CD4-positive, alpha-beta memory T cell (primary cell): ENCODE measurements at regions not wholly inside any gene's neighbourhood (a gene's known extent, or its start where the extent isn't known, plus 50 kb on each side); places are given as distances from the start of the nearest gene placed in this dataset.

Experiments used
- CTCF ChIA-PET: fragments of 350-600 bp; sonication (Branson Sonifier 250); formaldehyde crosslinking; loops from one replicate; lab custom pipeline; 2021; ENCODE audit warnings: inconsistent platforms; ENCODE audit not compliant: partially characterized antibody; lab: Charles Lee
- POLR2A ChIA-PET: fragments of 350-600 bp; sonication (Branson Sonifier 250); formaldehyde crosslinking; loops from one replicate; lab custom pipeline; 2021; ENCODE audit not compliant: partially characterized antibody; lab: Charles Lee
- DNase-seq, 5 donors: peaks; one replicate each; pipeline versions ENCODE4 v3.0.0 to v3.0.0-alpha.2; 2020 to 2022; ENCODE audit warnings: mixed read lengths in 1 of 5
- H3K27ac ChIP-seq: one replicate; pipeline ENCODE4 v1.7.0; 2013; ENCODE audit warnings: low read depth, low read length
- H3K27me3 ChIP-seq: 2 replicates; pipeline ENCODE4 v1.7.0; 2013; ENCODE audit warnings: mild to moderate bottlenecking, low read length, moderate library complexity; ENCODE audit not compliant: insufficient read depth
- H3K36me3 ChIP-seq: 2 replicates; pipeline ENCODE4 v1.7.0; 2013; ENCODE audit warnings: mild to moderate bottlenecking, low read length, moderate library complexity; ENCODE audit not compliant: insufficient read depth
- H3K4me1 ChIP-seq: 2 replicates; pipeline ENCODE4 v1.7.0; 2013; ENCODE audit warnings: mild to moderate bottlenecking, low read length, moderate library complexity; ENCODE audit not compliant: insufficient read depth
- H3K4me3 ChIP-seq, 2 donors: one replicate each; pipeline ENCODE4 v1.7.0; 2013; ENCODE audit warnings: low read length in 2 of 2, mild to moderate bottlenecking in 1 of 2
- H3K9me3 ChIP-seq, 2 donors: one replicate each; pipeline ENCODE4 v1.7.0; 2013; ENCODE audit warnings: low read length in 2 of 2, control low read depth in 1 of 2; ENCODE audit not compliant: control insufficient read depth in 1 of 2
- H3K27ac Mint-ChIP-seq, 7 donors: one replicate each; pipeline ENCODE4 v1.8.0; 2020 to 2021; ENCODE audit warnings: mixed read lengths in 7 of 7, mild to moderate bottlenecking in 6 of 7, inconsistent platforms in 3 of 7, moderate library complexity in 3 of 7
- H3K27me3 Mint-ChIP-seq, 2 donors: one replicate each; pipeline ENCODE4 v1.8.0; 2020 to 2021; ENCODE audit warnings: mixed read lengths in 2 of 2
- H3K36me3 Mint-ChIP-seq, 2 donors: one replicate each; pipeline ENCODE4 v1.8.0; 2020 to 2021; ENCODE audit warnings: mixed read lengths in 2 of 2, inconsistent platforms in 1 of 2, mild to moderate bottlenecking in 1 of 2
- H3K4me1 Mint-ChIP-seq, 4 donors: one replicate each; pipeline ENCODE4 v1.8.0; 2020 to 2021; ENCODE audit warnings: mixed read lengths in 4 of 4, mild to moderate bottlenecking in 1 of 4
- H3K4me3 Mint-ChIP-seq, 8 donors: one replicate each; pipeline ENCODE4 v1.8.0; 2020 to 2021; ENCODE audit warnings: mixed read lengths in 8 of 8, mild to moderate bottlenecking in 7 of 8, moderate library complexity in 6 of 8, inconsistent platforms in 3 of 8
- H3K9me3 Mint-ChIP-seq, 8 donors: one replicate each; pipeline ENCODE4 v1.8.0; 2020 to 2021; ENCODE audit warnings: mixed read lengths in 8 of 8, mild to moderate bottlenecking in 5 of 8, inconsistent platforms in 3 of 8, moderate library complexity in 1 of 8
- intact Hi-C: fragments of 100-400 bp; cut with micrococcal nuclease; formaldehyde crosslinking; loops from one replicate; pipeline ENCODE4 v1.15.1; 2023

GRCh38 chr10:78537018-78537417 lies 503.4 kb downstream of the RPS24 start:
- Histone ChIP-seq H3K27ac (no peak overlapping the region), H3K36me3 (no peaks in the 10 kb centered on the region), H3K27me3 (peaks cover 5% of the 10 kb centered on the region), H3K9me3 (no peaks in the 10 kb centered on the region), H3K4me3 (no peak overlapping the region), H3K4me1 (no peaks in the 10 kb centered on the region)
- peaks cover 0 to 3% (median 1%) of the 10 kb centered on the region in 4 donors for H3K4me1 Mint-ChIP-seq
- no peak overlapping the region for H3K4me3 Mint-ChIP-seq
- CTCF ChIA-PET = no interaction called here
- peaks cover 0 to 5% (median 0%) of the 10 kb centered on the region in 8 donors for H3K9me3 Mint-ChIP-seq
- intact Hi-C loops = no loop called here
- H3K27me3 Mint-ChIP-seq = peaks cover 9 to 19% of the 10 kb centered on the region in 2 donors
- no peaks in the 10 kb centered on the region for H3K36me3 Mint-ChIP-seq
- DNase-seq = no peak
- no peak overlapping the region for H3K27ac Mint-ChIP-seq
- POLR2A ChIA-PET = no interaction called here

- H3K4me1 ChIP-seq = no peaks in the 10 kb centered on the region
- peaks cover 7 to 19% of the 10 kb centered on the region in 2 donors for H3K27me3 Mint-ChIP-seq
- no peak overlapping the region for H3K27ac Mint-ChIP-seq
- intact Hi-C loops = no loop called here
- H3K9me3 ChIP-seq = no peaks in the 10 kb centered on the region
- DNase-seq = no peak
- H3K36me3 ChIP-seq = no peaks in the 10 kb centered on the region
- H3K4me3 ChIP-seq = no peak overlapping the region
- H3K27me3 ChIP-seq = peaks cover 5% of the 10 kb centered on the region
- CTCF ChIA-PET = no interaction called here
- no peaks in the 10 kb centered on the region for H3K36me3 Mint-ChIP-seq
- peaks cover 0 to 4% (median 2%) of the 10 kb centered on the region in 4 donors for H3K4me1 Mint-ChIP-seq
- POLR2A ChIA-PET = no interaction called here
- no peak overlapping the region for H3K27ac ChIP-seq
- H3K9me3 Mint-ChIP-seq = peaks cover 0 to 5% (median 0%) of the 10 kb centered on the region in 8 donors
- no peak overlapping the region for H3K4me3 Mint-ChIP-seq
Measured at GRCh38 chr10:78539247-78539766, 505.6 kb downstream of the RPS24 start.

GRCh38 chr10:78540355-78541076 lies 506.9 kb downstream of the RPS24 start:
- Histone ChIP-seq H3K4me3 (no peak overlapping the region), H3K27ac (no peak overlapping the region), H3K9me3 (no peaks in the 10 kb centered on the region), H3K36me3 (no peaks in the 10 kb centered on the region), H3K27me3 (peaks cover 5% of the 10 kb centered on the region), H3K4me1 (no peaks in the 10 kb centered on the region)
- H3K27me3 Mint-ChIP-seq = peaks cover 7 to 19% of the 10 kb centered on the region in 2 donors
- POLR2A ChIA-PET = no interaction called here
- H3K4me3 Mint-ChIP-seq = no peak overlapping the region
- CTCF ChIA-PET = no interaction called here
- DNase-seq = no peak
- no peak overlapping the region for H3K27ac Mint-ChIP-seq
- H3K9me3 Mint-ChIP-seq = peaks cover 0 to 5% (median 0%) of the 10 kb centered on the region in 8 donors
- peaks cover 0 to 4% (median 2%) of the 10 kb centered on the region in 4 donors for H3K4me1 Mint-ChIP-seq
- no peaks in the 10 kb centered on the region for H3K36me3 Mint-ChIP-seq
- intact Hi-C loops = no loop called here

- no peak for DNase-seq
- Histone ChIP-seq H3K4me1 (no peaks in the 10 kb centered on the region), H3K9me3 (no peaks in the 10 kb centered on the region), H3K27ac (no peak overlapping the region), H3K4me3 (no peak overlapping the region), H3K36me3 (no peaks in the 10 kb centered on the region), H3K27me3 (peaks cover 5% of the 10 kb centered on the region)
- peaks cover 7 to 19% of the 10 kb centered on the region in 2 donors for H3K27me3 Mint-ChIP-seq
- peaks cover 0 to 5% (median 0%) of the 10 kb centered on the region in 8 donors for H3K9me3 Mint-ChIP-seq
- H3K4me3 Mint-ChIP-seq = peak overlapping the region in 1 of 8 donors; percentile 4
- peaks cover 0 to 4% (median 2%) of the 10 kb centered on the region in 4 donors for H3K4me1 Mint-ChIP-seq
- H3K27ac Mint-ChIP-seq = no peak overlapping the region
- intact Hi-C loops = no loop called here
- H3K36me3 Mint-ChIP-seq = no peaks in the 10 kb centered on the region
- ChIA-PET CTCF (no interaction called here), POLR2A (no interaction called here)
Measured at GRCh38 chr10:78541481-78542140, 507.9 kb downstream of the RPS24 start.

GRCh38 chr10:78542141-78542489 lies 508.5 kb downstream of the RPS24 start:
- H3K27ac ChIP-seq = no peak overlapping the region
- no peaks in the 10 kb centered on the region for H3K36me3 Mint-ChIP-seq
- no peaks in the 10 kb centered on the region for H3K4me1 ChIP-seq
- H3K4me1 Mint-ChIP-seq = peaks cover 0 to 4% (median 2%) of the 10 kb centered on the region in 4 donors
- no peak for DNase-seq
- no peaks in the 10 kb centered on the region for H3K36me3 ChIP-seq
- peaks cover 7 to 19% of the 10 kb centered on the region in 2 donors for H3K27me3 Mint-ChIP-seq
- H3K9me3 ChIP-seq = no peaks in the 10 kb centered on the region
- peak overlapping the region in 1 of 7 donors; percentile 75 for H3K27ac Mint-ChIP-seq
- H3K4me3 ChIP-seq = no peak overlapping the region
- H3K4me3 Mint-ChIP-seq = peak overlapping the region in 1 of 8 donors; percentile 4
- ChIA-PET CTCF (interaction anchor here (1.0 kb wide), 1 partner anchor 10 kb away, joined by 3 read pairs; no protein-coding TSS in a partner anchor), POLR2A (no interaction called here)
- H3K9me3 Mint-ChIP-seq = peaks cover 0 to 5% (median 0%) of the 10 kb centered on the region in 8 donors
- peaks cover 2% of the 10 kb centered on the region for H3K27me3 ChIP-seq
- intact Hi-C loops = no loop called here

GRCh38 chr10:78542521-78542920 lies 508.9 kb downstream of the RPS24 start:
- no peak for DNase-seq
- no peak overlapping the region for H3K4me3 ChIP-seq
- Mint-ChIP-seq H3K4me1 (peaks cover 0 to 4% (median 2%) of the 10 kb centered on the region in 4 donors), H3K36me3 (no peaks in the 10 kb centered on the region), H3K27me3 (peaks cover 7 to 19% of the 10 kb centered on the region in 2 donors), H3K27ac (peak overlapping the region in 1 of 7 donors; percentile 75), H3K4me3 (no peak overlapping the region), H3K9me3 (peaks cover 0 to 3% (median 0%) of the 10 kb centered on the region in 8 donors)
- no peaks in the 10 kb centered on the region for H3K27me3 ChIP-seq
- ChIA-PET POLR2A (no interaction called here), CTCF (interaction anchor here (1.0 kb wide), 1 partner anchor 10 kb away, joined by 3 read pairs; no protein-coding TSS in a partner anchor)
- H3K27ac ChIP-seq = no peak overlapping the region
- H3K4me1 ChIP-seq = no peaks in the 10 kb centered on the region
- H3K9me3 ChIP-seq = no peaks in the 10 kb centered on the region
- H3K36me3 ChIP-seq = no peaks in the 10 kb centered on the region
- intact Hi-C loops = no loop called here
